Neural cell (in vitro differentiated cells): ENCODE measurements at regions not wholly inside any gene's neighbourhood (a gene's known extent, or its start where the extent isn't known, plus 50 kb on each side); places are given as distances from the start of the nearest gene placed in this dataset.

ENCODE experiments used
- H2AFZ ChIP-seq: fragments of 200-600, 300-800 bp; sonication (generic), shearing (Covaris generic); 2 replicates; pipeline ENCODE4 v1.6.0; 2014; ENCODE audit warnings: low read depth, mild to moderate bottlenecking, antibody characterized with exemption, low read length, moderate library complexity
- H3F3A ChIP-seq: fragments of 200-600 bp; shearing (Covaris generic); 2 replicates; pipeline ENCODE4 v1.6.1; 2016; ENCODE audit warnings: mild to moderate bottlenecking, moderate library complexity, mixed read lengths, antibody characterized with exemption, low read length; ENCODE audit not compliant: insufficient read depth, poor library complexity, severe bottlenecking
- H3K27ac ChIP-seq: fragments of 200-600, 300-800 bp; sonication (generic), shearing (Covaris generic); 2 replicates; pipeline ENCODE4 v1.5.1; 2014; ENCODE audit warnings: mild to moderate bottlenecking, low read length, moderate library complexity
- H3K27me3 ChIP-seq: fragments of 300-800, 200-600 bp; sonication (generic), shearing (Covaris generic); 2 replicates; pipeline ENCODE4 v1.6.0; 2014; ENCODE audit warnings: mild to moderate bottlenecking, low read depth, low read length, moderate library complexity; ENCODE audit not compliant: insufficient read depth
- H3K36me3 ChIP-seq: fragments of 300-800, 200-600 bp; sonication (generic), shearing (Covaris generic); 2 replicates; pipeline ENCODE4 v1.5.1; 2014; ENCODE audit warnings: mild to moderate bottlenecking, antibody characterized with exemption, low read length, moderate library complexity; ENCODE audit not compliant: insufficient read depth
- H3K4me2 ChIP-seq: fragments of 300-800, 200-600 bp; sonication (generic), shearing (Covaris generic); 2 replicates; pipeline ENCODE4 v1.6.0; 2014; ENCODE audit warnings: mild to moderate bottlenecking, low read length
- H3K4me3 ChIP-seq: fragments of 300-800, 200-600 bp; sonication (generic), shearing (Covaris generic); 2 replicates; pipeline ENCODE4 v1.5.1; 2014; ENCODE audit warnings: mild to moderate bottlenecking, low read length, moderate library complexity
- H3K79me2 ChIP-seq: fragments of 200-600 bp; shearing (Covaris generic); replicated peaks from 2 replicates; pipeline ENCODE4 v1.6.0; 2014; ENCODE audit warnings: mild to moderate bottlenecking, low read length, moderate library complexity; ENCODE audit not compliant: insufficient read depth
- H3K9ac ChIP-seq: fragments of 300-800, 200-600 bp; sonication (generic), shearing (Covaris generic); 2 replicates; pipeline ENCODE4 v1.6.1; 2016; ENCODE audit warnings: mild to moderate bottlenecking, low read length, mixed read lengths
- H3K9me2 ChIP-seq: fragments of 200-600 bp; shearing (Covaris generic); 2 replicates; pipeline ENCODE4 v1.6.1; 2016; ENCODE audit warnings: mild to moderate bottlenecking, low read length, mixed read lengths; ENCODE audit not compliant: insufficient read depth
- H3K9me3 ChIP-seq: fragments of 200-600, 300-800 bp; sonication (generic), shearing (Covaris generic); 2 replicates; pipeline ENCODE4 v1.6.1; 2016; ENCODE audit warnings: mild to moderate bottlenecking, mixed run types, low read length, moderate library complexity, mixed read lengths
- H4K20me1 ChIP-seq: fragments of 200-600 bp; shearing (Covaris generic); 2 replicates; pipeline ENCODE4 v1.6.1; 2016; ENCODE audit warnings: mild to moderate bottlenecking, mixed run types; ENCODE audit not compliant: insufficient read depth
- EP300 ChIP-seq: fragments of 450-650 bp; conservative IDR thresholded peaks from 2 replicates; pipeline ENCODE4 v1.6.1; 2014; ENCODE audit warnings: antibody characterized with exemption, mild to moderate bottlenecking, moderate library complexity; ENCODE audit not compliant: poor library complexity, severe bottlenecking
- EZH2 ChIP-seq: fragments of 200-600, 300-800 bp; shearing (Covaris generic), sonication (generic); IDR thresholded peaks from 2 replicates; pipeline ENCODE4 v1.6.1; 2014; ENCODE audit warnings: antibody characterized with exemption, low read length, borderline replicate concordance, mild to moderate bottlenecking; ENCODE audit not compliant: insufficient read depth, poor library complexity, severe bottlenecking
- MXI1 ChIP-seq: fragments of 450-650 bp; conservative IDR thresholded peaks from 2 replicates; pipeline ENCODE4 v1.6.1; 2014; ENCODE audit warnings: antibody characterized with exemption, mild to moderate bottlenecking; ENCODE audit not compliant: poor library complexity, severe bottlenecking
- POLR2AphosphoS5 ChIP-seq: IDR thresholded peaks from 2 replicates; pipeline ENCODE4 v1.6.1; 2012
- RAD21 ChIP-seq: fragments of 450-650 bp; conservative IDR thresholded peaks from 2 replicates; pipeline ENCODE4 v1.6.1; 2014; ENCODE audit warnings: antibody characterized with exemption, mild to moderate bottlenecking, moderate library complexity
- REST ChIP-seq: IDR thresholded peaks from 2 replicates; pipeline ENCODE4 v1.6.1; 2012; ENCODE audit warnings: borderline replicate concordance
- SMC3 ChIP-seq: fragments of 450-650 bp; conservative IDR thresholded peaks from 2 replicates; pipeline ENCODE4 v1.6.1; 2014; ENCODE audit warnings: antibody characterized with exemption, mild to moderate bottlenecking, moderate library complexity; ENCODE audit not compliant: poor library complexity
- TAF1 ChIP-seq: IDR thresholded peaks from 2 replicates; pipeline ENCODE4 v1.6.1; 2012; ENCODE audit warnings: low read depth
- TF ChIP-seq, protein P1 (sequence below): fragments of 450-650 bp; IDR thresholded peaks from 2 replicates; pipeline ENCODE4 v1.5.1; 2014; ENCODE audit warnings: antibody characterized with exemption, mild to moderate bottlenecking, moderate library complexity; ENCODE audit not compliant: poor library complexity, severe bottlenecking

DNA sequence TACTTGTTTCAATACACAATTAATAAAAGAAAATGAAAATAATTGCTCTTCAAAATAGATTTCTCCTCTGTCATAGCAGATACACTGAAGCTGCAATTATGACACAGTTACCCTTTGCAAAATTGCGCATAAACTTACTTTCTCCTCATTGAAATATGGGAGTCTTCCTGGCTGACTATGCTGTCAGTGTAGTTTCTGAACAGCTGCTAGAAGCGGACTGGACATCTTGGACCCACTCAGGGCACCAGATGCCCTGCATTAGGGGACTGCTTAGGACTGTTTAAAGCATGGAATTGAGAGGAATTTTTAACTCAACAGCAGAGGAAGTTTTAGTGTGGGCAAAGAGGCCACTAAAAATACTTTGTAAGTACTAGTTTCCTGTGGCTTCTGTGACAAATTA lies 454.9 kb downstream of the ATP23 start:
- Histone ChIP-seq H3K9me3 (no peaks in the 10 kb centered on the region), H3K9ac (no peak overlapping the region), H3K36me3 (no peaks in the 10 kb centered on the region), H3K9me2 (no peaks in the 10 kb centered on the region), H3K4me2 (no peak overlapping the region), H3F3A (no peaks in the 10 kb centered on the region), H3K79me2 (no peaks in the 10 kb centered on the region), H2AFZ (no peak overlapping the region), H3K27me3 (no peaks in the 10 kb centered on the region), H3K27ac (no peak overlapping the region), H3K4me3 (no peak overlapping the region), H4K20me1 (no peaks in the 10 kb centered on the region)
- TF ChIP-seq POLR2AphosphoS5: no peak
- TF ChIP-seq, protein P1, sequence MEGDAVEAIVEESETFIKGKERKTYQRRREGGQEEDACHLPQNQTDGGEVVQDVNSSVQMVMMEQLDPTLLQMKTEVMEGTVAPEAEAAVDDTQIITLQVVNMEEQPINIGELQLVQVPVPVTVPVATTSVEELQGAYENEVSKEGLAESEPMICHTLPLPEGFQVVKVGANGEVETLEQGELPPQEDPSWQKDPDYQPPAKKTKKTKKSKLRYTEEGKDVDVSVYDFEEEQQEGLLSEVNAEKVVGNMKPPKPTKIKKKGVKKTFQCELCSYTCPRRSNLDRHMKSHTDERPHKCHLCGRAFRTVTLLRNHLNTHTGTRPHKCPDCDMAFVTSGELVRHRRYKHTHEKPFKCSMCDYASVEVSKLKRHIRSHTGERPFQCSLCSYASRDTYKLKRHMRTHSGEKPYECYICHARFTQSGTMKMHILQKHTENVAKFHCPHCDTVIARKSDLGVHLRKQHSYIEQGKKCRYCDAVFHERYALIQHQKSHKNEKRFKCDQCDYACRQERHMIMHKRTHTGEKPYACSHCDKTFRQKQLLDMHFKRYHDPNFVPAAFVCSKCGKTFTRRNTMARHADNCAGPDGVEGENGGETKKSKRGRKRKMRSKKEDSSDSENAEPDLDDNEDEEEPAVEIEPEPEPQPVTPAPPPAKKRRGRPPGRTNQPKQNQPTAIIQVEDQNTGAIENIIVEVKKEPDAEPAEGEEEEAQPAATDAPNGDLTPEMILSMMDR: no peak
- no peak for TF ChIP-seq EZH2

DNA sequence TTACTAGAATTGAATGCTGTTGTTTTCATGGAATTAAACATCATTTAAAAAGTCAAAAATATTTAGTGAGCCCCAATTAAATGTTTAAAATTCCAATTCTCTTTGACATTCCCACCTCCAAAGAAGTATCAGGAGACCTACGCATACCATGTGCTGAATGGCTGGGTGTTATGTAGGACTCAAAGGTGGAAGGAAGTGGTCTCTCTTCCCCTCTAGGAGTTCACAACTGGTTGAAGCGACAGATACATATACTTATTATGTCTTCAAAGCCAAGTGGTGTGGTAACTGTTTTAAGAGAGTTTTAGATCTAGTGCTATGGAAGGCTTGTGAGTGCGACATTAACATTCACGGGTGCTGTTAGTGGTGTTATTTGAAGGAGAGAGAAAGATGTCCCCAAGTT lies 464.0 kb downstream of the ATP23 start:
- Histone ChIP-seq H3K4me3 (no peak overlapping the region), H2AFZ (no peak overlapping the region), H3K9me2 (no peaks in the 10 kb centered on the region), H3K27me3 (no peaks in the 10 kb centered on the region), H3K27ac (no peak overlapping the region), H4K20me1 (no peaks in the 10 kb centered on the region), H3F3A (no peaks in the 10 kb centered on the region), H3K9ac (no peak overlapping the region), H3K36me3 (no peaks in the 10 kb centered on the region), H3K4me2 (no peak overlapping the region), H3K79me2 (no peaks in the 10 kb centered on the region), H3K9me3 (no peaks in the 10 kb centered on the region)
- no peak for TF ChIP-seq TAF1
- TF ChIP-seq EZH2: no peak
- no peak for TF ChIP-seq REST
- no peak for TF ChIP-seq MXI1
- TF ChIP-seq, protein P1: no peak
- no peak for TF ChIP-seq POLR2AphosphoS5
- no peak for TF ChIP-seq EP300
- TF ChIP-seq SMC3: no peak
- no peak for TF ChIP-seq RAD21
